ENCODE measurements at regions not wholly inside any gene's neighbourhood (a gene's known extent, or its start where the extent isn't known, plus 50 kb on each side); places are given as distances from the start of the nearest gene placed in this dataset.

DNA sequence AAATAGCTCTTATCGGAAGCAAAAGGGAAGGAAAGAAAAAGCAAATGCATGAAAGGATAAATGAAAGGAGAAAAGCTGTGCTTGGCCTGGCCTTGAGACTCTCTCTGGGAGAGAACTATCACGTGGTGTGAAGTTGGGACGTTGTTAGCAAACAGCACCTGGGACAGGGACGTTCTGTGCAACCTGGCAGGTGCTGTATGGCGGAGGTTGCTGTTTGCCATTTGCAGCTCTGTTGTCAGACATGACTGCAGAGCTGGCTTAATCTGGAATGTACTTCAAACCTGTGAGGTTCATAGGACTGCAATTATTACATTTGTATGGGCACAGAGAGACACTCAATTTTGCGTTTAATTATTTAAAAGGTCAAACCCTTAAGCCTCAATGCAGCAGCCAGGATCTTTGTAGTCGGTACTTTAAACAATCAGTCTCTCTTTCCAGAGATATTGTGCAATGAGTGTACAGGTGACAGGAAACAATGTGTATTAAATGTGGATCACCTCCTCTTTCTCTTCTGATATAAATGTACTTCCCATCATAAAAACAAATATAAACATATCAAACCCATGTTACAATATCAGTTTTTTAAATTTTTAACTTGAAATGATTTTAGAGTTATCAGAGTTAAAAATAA is 800.5 kb upstream of the KCND2 start:
- TF ChIP-seq, protein P1, sequence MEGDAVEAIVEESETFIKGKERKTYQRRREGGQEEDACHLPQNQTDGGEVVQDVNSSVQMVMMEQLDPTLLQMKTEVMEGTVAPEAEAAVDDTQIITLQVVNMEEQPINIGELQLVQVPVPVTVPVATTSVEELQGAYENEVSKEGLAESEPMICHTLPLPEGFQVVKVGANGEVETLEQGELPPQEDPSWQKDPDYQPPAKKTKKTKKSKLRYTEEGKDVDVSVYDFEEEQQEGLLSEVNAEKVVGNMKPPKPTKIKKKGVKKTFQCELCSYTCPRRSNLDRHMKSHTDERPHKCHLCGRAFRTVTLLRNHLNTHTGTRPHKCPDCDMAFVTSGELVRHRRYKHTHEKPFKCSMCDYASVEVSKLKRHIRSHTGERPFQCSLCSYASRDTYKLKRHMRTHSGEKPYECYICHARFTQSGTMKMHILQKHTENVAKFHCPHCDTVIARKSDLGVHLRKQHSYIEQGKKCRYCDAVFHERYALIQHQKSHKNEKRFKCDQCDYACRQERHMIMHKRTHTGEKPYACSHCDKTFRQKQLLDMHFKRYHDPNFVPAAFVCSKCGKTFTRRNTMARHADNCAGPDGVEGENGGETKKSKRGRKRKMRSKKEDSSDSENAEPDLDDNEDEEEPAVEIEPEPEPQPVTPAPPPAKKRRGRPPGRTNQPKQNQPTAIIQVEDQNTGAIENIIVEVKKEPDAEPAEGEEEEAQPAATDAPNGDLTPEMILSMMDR (IDR thresholded peaks at IDR 0.05; ENCODE audit: borderline replicate concordance, extremely low read depth, low read length, poor library complexity, severe bottlenecking): no peak
- no peak for TF ChIP-seq EZH2 (IDR thresholded peaks at IDR 0.05; ENCODE audit: borderline replicate concordance, low read depth, low read length, severe bottlenecking)

Data from DND-41 (cell line).